CD14-positive monocyte (primary cell): ENCODE measurements at regions not wholly inside any gene's neighbourhood (a gene's known extent, or its start where the extent isn't known, plus 50 kb on each side); places are given as distances from the start of the nearest gene placed in this dataset.

ENCODE experiments used
- DNase-seq, 3 donors: peaks; one replicate each; pipeline ENCODE4 v3.0.0-alpha.2; 2011 to 2022
- H2AFZ ChIP-seq: 2 replicates; pipeline ENCODE4 v1.6.0; 2012; ENCODE audit warnings: mild to moderate bottlenecking, low read depth, low read length, inconsistent platforms; ENCODE audit not compliant: insufficient read depth, poor library complexity, severe bottlenecking
- H3K27ac ChIP-seq, 2 donors: 1 replicate in 1 of 2; 2 replicates in 1 of 2; pipeline ENCODE4 v1.5.1; 2012 to 2013; ENCODE audit warnings: low read length in 2 of 2, control low read depth in 1 of 2, inconsistent platforms in 1 of 2, low read depth in 1 of 2, mild to moderate bottlenecking in 1 of 2
- H3K27me3 ChIP-seq, 2 donors: one replicate each; pipeline versions ENCODE4 v1.6.0 to v1.6.1; 2011 to 2013; ENCODE audit warnings: low read length in 2 of 2; ENCODE audit not compliant: control insufficient read depth in 2 of 2, insufficient read depth in 2 of 2
- H3K36me3 ChIP-seq, 2 donors: replicated peaks in 1 of 2; 1 replicate in 1 of 2; 2 replicates in 1 of 2; pipeline versions ENCODE4 v1.5.1 to v1.6.1; 2012 to 2013; ENCODE audit warnings: low read length in 2 of 2, control low read depth in 1 of 2, inconsistent platforms in 1 of 2, mild to moderate bottlenecking in 1 of 2; ENCODE audit not compliant: insufficient read depth in 2 of 2, control insufficient read depth in 1 of 2
- H3K4me1 ChIP-seq, 2 donors: 1 replicate in 1 of 2; 2 replicates in 1 of 2; pipeline versions ENCODE4 v1.5.1 to v1.6.1; 2012 to 2013; ENCODE audit warnings: low read length in 2 of 2, control low read depth in 1 of 2, inconsistent platforms in 1 of 2, mild to moderate bottlenecking in 1 of 2, moderate library complexity in 1 of 2; ENCODE audit not compliant: insufficient read depth in 2 of 2, control insufficient read depth in 1 of 2
- H3K4me2 ChIP-seq: replicated peaks from 2 replicates; pipeline ENCODE3; 2012; ENCODE audit warnings: low read length, moderate library complexity, mild to moderate bottlenecking; ENCODE audit not compliant: poor library complexity, severe bottlenecking; ENCODE audit errors: extremely low read depth
- H3K4me3 ChIP-seq, 3 experiments: fragments of 200-600 bp in 1 of 3; sonication (generic) in 1 of 3; replicated peaks in 1 of 3; 1 replicate in 2 of 3; 2 replicates in 1 of 3; pipeline ENCODE4 v1.5.1; 2011 to 2013; ENCODE audit warnings: low read length in 3 of 3, mild to moderate bottlenecking in 3 of 3, control low read depth in 2 of 3, low read depth in 2 of 3, inconsistent platforms in 1 of 3, moderate library complexity in 1 of 3
- H3K79me2 ChIP-seq: 2 replicates; pipeline ENCODE4 v1.6.0; 2012; ENCODE audit warnings: mild to moderate bottlenecking, control low read depth, inconsistent platforms, low read length, moderate library complexity; ENCODE audit not compliant: insufficient read depth
- H3K9ac ChIP-seq: 2 replicates; pipeline ENCODE4 v1.6.0; 2017; ENCODE audit warnings: low read length, mild to moderate bottlenecking; ENCODE audit not compliant: insufficient read depth, poor library complexity, severe bottlenecking
- H3K9me3 ChIP-seq, 2 donors: replicated peaks in 1 of 2; 1 replicate in 1 of 2; 2 replicates in 1 of 2; pipeline versions ENCODE4 v1.5.1 to v1.6.1; 2012 to 2013; ENCODE audit warnings: low read length in 2 of 2, control low read depth in 1 of 2; ENCODE audit not compliant: control insufficient read depth in 1 of 2, insufficient read depth in 1 of 2
- H4K20me1 ChIP-seq: 2 replicates; pipeline ENCODE4 v1.6.0; 2012; ENCODE audit warnings: mild to moderate bottlenecking, low read length, control low read depth, moderate library complexity; ENCODE audit not compliant: insufficient read depth
- H3K27ac Mint-ChIP-seq, 7 donors: one replicate each; pipeline ENCODE4 v1.8.0; 2020; ENCODE audit warnings: mild to moderate bottlenecking in 7 of 7, mixed read lengths in 7 of 7, moderate library complexity in 6 of 7, inconsistent platforms in 2 of 7
- H3K27me3 Mint-ChIP-seq, 3 donors: one replicate each; pipeline ENCODE4 v1.8.0; 2021 to 2022; ENCODE audit warnings: low read depth in 3 of 3, mild to moderate bottlenecking in 3 of 3, mixed read lengths in 3 of 3, moderate library complexity in 3 of 3, inconsistent platforms in 1 of 3
- H3K36me3 Mint-ChIP-seq, 2 donors: one replicate each; pipeline ENCODE4 v1.8.0; 2020; ENCODE audit warnings: mixed read lengths in 2 of 2, inconsistent platforms in 1 of 2, mild to moderate bottlenecking in 1 of 2
- H3K4me1 Mint-ChIP-seq: one replicate; pipeline ENCODE4 v1.8.0; 2020; ENCODE audit warnings: mild to moderate bottlenecking, mixed read lengths
- H3K4me3 Mint-ChIP-seq, 2 donors: one replicate each; pipeline ENCODE4 v1.8.0; 2020; ENCODE audit warnings: mild to moderate bottlenecking in 2 of 2, mixed read lengths in 2 of 2, moderate library complexity in 1 of 2
- H3K9me3 Mint-ChIP-seq, 7 donors: one replicate each; pipeline ENCODE4 v1.8.0; 2020 to 2022; ENCODE audit warnings: mixed read lengths in 7 of 7, mild to moderate bottlenecking in 6 of 7, moderate library complexity in 6 of 7, inconsistent platforms in 2 of 7
- WGBS: methylation state at CpG from one replicate; pipeline ENCODE4 v1.1.5; 2013; ENCODE audit warnings: missing lambda C conversion rate; ENCODE audit not compliant: insufficient coverage; 5-methylcytosine and 5-hydroxymethylcytosine counted together
- intact Hi-C, 2 donors: fragments of 100-400 bp; cut with micrococcal nuclease; formaldehyde crosslinking; loops; one replicate each; pipeline versions ENCODE4 v1.15.0 to v1.15.1; 2023
- TF ChIP-seq, protein P1 (sequence below): fragments of 200-600 bp; IDR thresholded peaks from one replicate; pipeline ENCODE4 v1.8.0; 2022; ENCODE audit warnings: antibody characterized with exemption, mild to moderate bottlenecking

DNA sequence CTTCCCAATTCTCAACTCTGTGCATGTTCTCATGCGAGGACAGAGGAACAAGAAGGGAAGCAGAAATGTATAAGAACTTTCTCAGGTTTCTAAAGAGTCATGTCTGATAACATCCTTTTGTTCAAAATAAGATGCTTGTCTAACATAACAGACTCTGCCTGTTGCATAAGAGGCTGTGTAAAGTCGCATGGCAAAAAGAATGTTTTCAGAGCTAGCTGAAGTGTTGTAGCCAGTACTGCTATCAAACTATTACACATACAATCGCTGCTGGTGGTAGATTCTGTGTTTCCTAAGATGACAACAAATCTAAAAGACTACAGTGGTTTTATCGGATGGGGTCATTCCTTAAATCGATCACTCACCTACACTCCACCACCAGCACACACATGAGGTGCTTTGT is 487.5 kb downstream of the IRS1 start:
- H3K4me1 Mint-ChIP-seq, result peaks cover 8% of the 10 kb centered on the region
- peaks cover 0 to 2% of the 10 kb centered on the region in 2 donors for H3K36me3 Mint-ChIP-seq
- intact Hi-C loops, result no loop called here
- H3K27ac Mint-ChIP-seq, result no peak overlapping the region
- peaks cover 0 to 4% (median 0%) of the 10 kb centered on the region in 7 donors for H3K9me3 Mint-ChIP-seq
- H4K20me1 ChIP-seq, result no peaks in the 10 kb centered on the region
- no peak overlapping the region for H3K27ac ChIP-seq
- TF ChIP-seq, protein P1, sequence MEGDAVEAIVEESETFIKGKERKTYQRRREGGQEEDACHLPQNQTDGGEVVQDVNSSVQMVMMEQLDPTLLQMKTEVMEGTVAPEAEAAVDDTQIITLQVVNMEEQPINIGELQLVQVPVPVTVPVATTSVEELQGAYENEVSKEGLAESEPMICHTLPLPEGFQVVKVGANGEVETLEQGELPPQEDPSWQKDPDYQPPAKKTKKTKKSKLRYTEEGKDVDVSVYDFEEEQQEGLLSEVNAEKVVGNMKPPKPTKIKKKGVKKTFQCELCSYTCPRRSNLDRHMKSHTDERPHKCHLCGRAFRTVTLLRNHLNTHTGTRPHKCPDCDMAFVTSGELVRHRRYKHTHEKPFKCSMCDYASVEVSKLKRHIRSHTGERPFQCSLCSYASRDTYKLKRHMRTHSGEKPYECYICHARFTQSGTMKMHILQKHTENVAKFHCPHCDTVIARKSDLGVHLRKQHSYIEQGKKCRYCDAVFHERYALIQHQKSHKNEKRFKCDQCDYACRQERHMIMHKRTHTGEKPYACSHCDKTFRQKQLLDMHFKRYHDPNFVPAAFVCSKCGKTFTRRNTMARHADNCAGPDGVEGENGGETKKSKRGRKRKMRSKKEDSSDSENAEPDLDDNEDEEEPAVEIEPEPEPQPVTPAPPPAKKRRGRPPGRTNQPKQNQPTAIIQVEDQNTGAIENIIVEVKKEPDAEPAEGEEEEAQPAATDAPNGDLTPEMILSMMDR, result no peak
- peaks cover 15 to 20% of the 10 kb centered on the region in 2 donors for H3K4me1 ChIP-seq
- WGBS, result no CpG with 5 or more reads among the region's 5 CpGs
- no peak overlapping the region for H3K4me3 Mint-ChIP-seq
- DNase-seq, result no peak
- no peak overlapping the region for H3K9ac ChIP-seq
- no peaks in the 10 kb centered on the region for H3K9me3 ChIP-seq
- H2AFZ ChIP-seq, result no peak overlapping the region
- no peak overlapping the region for H3K4me2 ChIP-seq
- no peaks in the 10 kb centered on the region for H3K79me2 ChIP-seq
- H3K27me3 Mint-ChIP-seq, result peaks cover 0 to 5% (median 2%) of the 10 kb centered on the region in 3 donors
- H3K27me3 ChIP-seq, result peaks cover 0 to 2% of the 10 kb centered on the region in 2 donors
- H3K4me3 ChIP-seq, result no peak overlapping the region
- no peaks in the 10 kb centered on the region for H3K36me3 ChIP-seq

DNA sequence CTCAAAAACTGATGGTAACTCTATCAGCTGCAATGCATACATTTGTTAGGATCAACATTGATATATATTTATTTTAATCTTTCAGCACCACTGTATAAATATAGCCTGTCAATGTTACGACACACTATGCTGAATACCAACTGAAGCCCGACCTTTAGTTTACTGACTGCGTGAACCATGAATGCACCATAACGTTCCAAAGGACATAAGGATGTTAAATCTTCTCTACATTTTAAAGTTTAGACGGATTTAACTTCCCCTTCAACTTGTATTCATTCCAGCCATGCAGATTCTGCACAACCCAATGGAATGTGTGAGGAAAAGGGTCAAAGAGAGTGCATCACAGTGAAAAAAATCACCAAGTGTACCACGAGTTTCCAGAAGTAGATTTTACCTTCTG is 489.5 kb downstream of the IRS1 start:
- DNase-seq, result no peak
- Histone ChIP-seq H3K9me3 (no peaks in the 10 kb centered on the region), H3K4me2 (no peak overlapping the region), H3K4me1 (peaks cover 22% of the 10 kb centered on the region in 2 donors), H3K4me3 (no peak overlapping the region), H4K20me1 (no peaks in the 10 kb centered on the region), H3K27ac (no peak overlapping the region), H3K27me3 (peaks cover 0 to 2% of the 10 kb centered on the region in 2 donors), H3K79me2 (no peaks in the 10 kb centered on the region), H3K36me3 (no peaks in the 10 kb centered on the region), H2AFZ (no peak overlapping the region), H3K9ac (no peak overlapping the region)
- TF ChIP-seq, protein P1, result no peak
- peaks cover 0 to 4% (median 0%) of the 10 kb centered on the region in 7 donors for H3K9me3 Mint-ChIP-seq
- H3K27ac Mint-ChIP-seq, result no peak overlapping the region
- peaks cover 0 to 2% of the 10 kb centered on the region in 2 donors for H3K36me3 Mint-ChIP-seq
- WGBS, result 98% methylated on average over 4 of the region's 6 CpGs
- H3K27me3 Mint-ChIP-seq, result peaks cover 0 to 6% (median 5%) of the 10 kb centered on the region in 3 donors
- intact Hi-C loops, result no loop called here
- H3K4me1 Mint-ChIP-seq, result peaks cover 9% of the 10 kb centered on the region
- no peak overlapping the region for H3K4me3 Mint-ChIP-seq
